Transverse colon (tissue), 4 donors: ENCODE measurements at regions not wholly inside any gene's neighbourhood (a gene's known extent, or its start where the extent isn't known, plus 50 kb on each side); places are given as distances from the start of the nearest gene placed in this dataset.

Source experiments
- DNase-seq: peaks from one replicate; pipeline ENCODE4 v3.0.0-alpha.2; 2019
- H3K27ac ChIP-seq, 4 donors: fragments of 200-600 bp; sonication (generic); 2 replicates each; pipeline ENCODE4 v1.5.1; 2016 to 2018; ENCODE audit warnings: inconsistent platforms in 4 of 4
- H3K27me3 ChIP-seq: fragments of 200-600 bp; sonication (generic); 2 replicates; pipeline ENCODE4 v1.5.1; 2017; ENCODE audit warnings: inconsistent platforms
- H3K36me3 ChIP-seq, 4 donors: fragments of 200-600 bp; sonication (generic); 2 replicates each; pipeline ENCODE4 v1.5.1; 2017 to 2019; ENCODE audit warnings: inconsistent platforms in 4 of 4
- H3K4me1 ChIP-seq, 4 donors: fragments of 200-600 bp; sonication (generic); 2 replicates each; pipeline ENCODE4 v1.5.1; 2017 to 2020; ENCODE audit warnings: inconsistent platforms in 4 of 4
- H3K4me3 ChIP-seq, 4 donors: fragments of 200-600 bp; sonication (generic); 1 replicate in 1 of 4; 2 replicates in 3 of 4; pipeline versions ENCODE4 v1.5.1 to v1.6.1; 2017 to 2019; ENCODE audit warnings: inconsistent platforms in 4 of 4
- H3K9me3 ChIP-seq, 2 donors: fragments of 200-600 bp; sonication (generic); 2 replicates each; pipeline ENCODE4 v1.5.1; 2017 to 2019; ENCODE audit warnings: inconsistent platforms in 2 of 2
- EP300 ChIP-seq: sonication (generic); formaldehyde crosslinking; IDR thresholded peaks from one replicate; pipeline ENCODE4 v1.6.1; 2017; ENCODE audit warnings: antibody characterized with exemption, low read depth
- POLR2A ChIP-seq: fragments of 450-650 bp; IDR thresholded peaks from one replicate; pipeline ENCODE4 v1.6.1; 2016; ENCODE audit warnings: antibody characterized with exemption, mild to moderate bottlenecking, moderate library complexity
- POLR2AphosphoS5 ChIP-seq, 3 donors: sonication (generic); formaldehyde crosslinking; IDR thresholded peaks; one replicate each; pipeline ENCODE4 v1.6.1; 2016; ENCODE audit warnings: antibody characterized with exemption in 3 of 3
- WGBS, 2 donors: methylation state at CpG; one replicate each; pipeline ENCODE4 v1.1.5; 2018; ENCODE audit warnings: low coverage in 1 of 2; 5-methylcytosine and 5-hydroxymethylcytosine counted together
- in situ Hi-C, 4 donors: fragments of 200-750 bp; cut with MboI; loops; one replicate each; pipeline versions ENCODE4 v1.15.0 to v1.15.1; 2017; ENCODE audit warnings: low sequenced_read_pairs in 3 of 4, low pct_ligation_motif_present in 1 of 4, low pct_unique_long_range_greater_than_20kb in 1 of 4
- intact Hi-C: fragments of 100-400 bp; cut with DNase I; formaldehyde crosslinking; loops from one replicate; pipeline ENCODE4 v1.15.1; 2023; ENCODE audit warnings: low total_unique reads
- TF ChIP-seq, protein P1 (sequence below), 5 experiments: fragments of 200-600 bp in 3 of 5; fragments of 450-650 bp in 2 of 5; sonication (generic) in 3 of 5; IDR thresholded peaks; 1 replicate in 2 of 5; 2 replicates in 3 of 5; pipeline ENCODE4 v1.5.1; 2016 to 2017; ENCODE audit warnings: antibody characterized with exemption in 5 of 5, inconsistent platforms in 3 of 5, mild to moderate bottlenecking in 2 of 5, moderate library complexity in 1 of 5

DNA sequence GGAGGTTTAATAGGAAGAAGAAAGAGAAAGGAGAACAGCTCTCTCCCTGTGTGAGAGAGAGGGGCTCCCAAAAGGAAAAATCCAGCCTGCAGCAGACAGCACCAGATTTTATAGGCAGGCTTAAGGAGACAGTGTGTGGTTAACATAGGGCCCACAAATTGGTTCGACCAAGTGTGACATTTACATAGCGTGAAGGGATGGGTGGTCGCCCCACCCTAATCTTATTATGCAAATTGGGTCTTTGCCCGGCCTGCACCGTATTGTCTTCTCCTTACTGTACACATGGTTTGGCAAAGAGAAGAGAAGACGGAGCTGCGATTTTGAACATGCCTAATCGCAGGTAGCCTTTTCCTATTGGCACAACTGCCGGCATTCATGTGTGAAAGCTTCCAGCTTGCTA lies 756.3 kb downstream of the NXPH1 start:
- no peak for DNase-seq
- 75 to 82% methylated on average over 5 to 9 of the region's 9 CpGs for WGBS, 2 donors
- in situ Hi-C loops: no loop called here

DNA sequence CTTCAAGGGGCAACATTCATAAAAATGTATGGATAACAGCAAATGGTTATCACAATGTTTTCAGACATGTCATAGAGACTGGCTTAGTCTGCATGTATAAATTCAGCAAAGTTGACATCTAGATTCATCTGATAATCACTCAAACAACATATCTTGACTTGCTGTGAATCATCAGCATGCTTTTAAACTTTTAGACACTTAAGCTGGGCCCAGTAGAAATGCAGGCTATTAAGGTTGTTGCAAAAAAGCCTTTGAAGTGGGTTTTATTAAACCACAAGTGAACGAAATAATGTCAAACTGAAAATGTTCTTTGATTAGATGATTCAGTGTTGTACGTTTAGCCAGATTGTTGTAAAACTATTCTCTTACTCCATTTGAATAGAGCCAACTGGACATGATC lies 759.6 kb downstream of the NXPH1 start:
- no peaks in the 10 kb centered on the region for H3K27me3 ChIP-seq
- no peaks in the 10 kb centered on the region for H3K36me3 ChIP-seq
- intact Hi-C loops (no loop called here), in situ Hi-C loops (no loop called here)
- DNase-seq: no peak
- no peaks in the 10 kb centered on the region for H3K9me3 ChIP-seq
- 49 to 51% methylated on average over 2 of the region's 2 CpGs for WGBS, 2 donors
- no peak overlapping the region for H3K4me3 ChIP-seq
- TF ChIP-seq, protein P1, sequence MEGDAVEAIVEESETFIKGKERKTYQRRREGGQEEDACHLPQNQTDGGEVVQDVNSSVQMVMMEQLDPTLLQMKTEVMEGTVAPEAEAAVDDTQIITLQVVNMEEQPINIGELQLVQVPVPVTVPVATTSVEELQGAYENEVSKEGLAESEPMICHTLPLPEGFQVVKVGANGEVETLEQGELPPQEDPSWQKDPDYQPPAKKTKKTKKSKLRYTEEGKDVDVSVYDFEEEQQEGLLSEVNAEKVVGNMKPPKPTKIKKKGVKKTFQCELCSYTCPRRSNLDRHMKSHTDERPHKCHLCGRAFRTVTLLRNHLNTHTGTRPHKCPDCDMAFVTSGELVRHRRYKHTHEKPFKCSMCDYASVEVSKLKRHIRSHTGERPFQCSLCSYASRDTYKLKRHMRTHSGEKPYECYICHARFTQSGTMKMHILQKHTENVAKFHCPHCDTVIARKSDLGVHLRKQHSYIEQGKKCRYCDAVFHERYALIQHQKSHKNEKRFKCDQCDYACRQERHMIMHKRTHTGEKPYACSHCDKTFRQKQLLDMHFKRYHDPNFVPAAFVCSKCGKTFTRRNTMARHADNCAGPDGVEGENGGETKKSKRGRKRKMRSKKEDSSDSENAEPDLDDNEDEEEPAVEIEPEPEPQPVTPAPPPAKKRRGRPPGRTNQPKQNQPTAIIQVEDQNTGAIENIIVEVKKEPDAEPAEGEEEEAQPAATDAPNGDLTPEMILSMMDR (IDR thresholded peaks at IDR 0.05): no peak
- TF ChIP-seq EP300 (no peak), POLR2A (no peak), POLR2AphosphoS5 (IDR thresholded peaks at IDR 0.05) (no peak)
- H3K27ac ChIP-seq: no peak overlapping the region
- no peaks in the 10 kb centered on the region for H3K4me1 ChIP-seq

More for the DNA sequence above, 756.3 kb downstream of the NXPH1 start:
- no peaks in the 10 kb centered on the region for H3K27me3 ChIP-seq
- H3K36me3 ChIP-seq: no peaks in the 10 kb centered on the region
- H3K4me3 ChIP-seq: no peak overlapping the region
- TF ChIP-seq POLR2AphosphoS5 (IDR thresholded peaks at IDR 0.05) (no peak), POLR2A (no peak), EP300 (no peak)
- TF ChIP-seq, protein P1 (IDR thresholded peaks at IDR 0.05): no peak
- H3K4me1 ChIP-seq: no peaks in the 10 kb centered on the region
- no peak overlapping the region for H3K27ac ChIP-seq
- intact Hi-C loops: no loop called here
- H3K9me3 ChIP-seq: no peaks in the 10 kb centered on the region

DNA sequence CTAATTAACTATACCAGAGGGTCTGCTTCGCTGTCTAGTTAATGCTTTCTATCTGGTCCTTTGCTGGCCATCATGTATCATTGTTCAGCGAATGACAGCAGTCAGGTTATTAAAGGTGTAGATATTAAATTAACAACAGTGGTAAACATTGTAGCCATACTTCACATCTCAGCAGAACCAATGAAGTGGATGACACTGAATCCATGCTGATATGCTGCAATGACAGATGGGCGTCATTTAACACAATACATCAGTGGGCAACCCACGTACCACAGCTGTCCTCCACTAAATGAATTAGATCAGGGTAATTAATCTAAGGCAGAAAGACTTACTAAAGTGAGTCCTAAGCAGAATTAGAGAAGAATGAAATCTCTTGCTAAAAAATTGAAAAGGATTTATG lies 767.2 kb downstream of the NXPH1 start:
- in situ Hi-C loops: no loop called here
- intact Hi-C loops: no loop called here

DNA sequence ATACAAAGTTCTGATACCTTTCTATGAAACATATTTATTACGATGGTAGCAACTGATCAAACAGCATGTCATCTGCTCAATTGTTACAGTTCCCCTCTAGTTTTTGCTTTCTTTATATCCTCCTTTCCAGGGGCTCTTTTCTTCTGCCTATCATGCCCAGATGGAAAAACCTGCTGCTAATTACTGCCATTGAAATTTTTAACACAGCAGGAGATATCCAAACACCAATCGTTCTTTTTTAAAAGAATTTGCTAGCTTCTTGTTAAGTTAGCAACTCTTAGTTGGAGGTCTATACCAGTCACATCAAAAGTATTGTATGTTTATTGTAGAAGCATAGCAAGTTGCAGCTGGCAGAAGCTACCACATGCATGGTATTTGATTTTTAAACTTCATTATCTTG lies 768.5 kb downstream of the NXPH1 start:
- no peaks in the 10 kb centered on the region for H3K4me1 ChIP-seq
- peaks cover 0 to 6% of the 10 kb centered on the region in 2 donors for H3K9me3 ChIP-seq
- WGBS, 2 donors: 48 to 70% methylated on average over 2 of the region's 2 CpGs
- no peak for DNase-seq
- intact Hi-C loops: no loop called here
- in situ Hi-C loops: no loop called here
- TF ChIP-seq EP300: no peak
- TF ChIP-seq POLR2AphosphoS5 (IDR thresholded peaks at IDR 0.05): no peak
- TF ChIP-seq POLR2A: no peak
- TF ChIP-seq, protein P1 (IDR thresholded peaks at IDR 0.05): no peak
- no peak overlapping the region for H3K4me3 ChIP-seq
- H3K36me3 ChIP-seq: no peaks in the 10 kb centered on the region
- no peaks in the 10 kb centered on the region for H3K27me3 ChIP-seq
- no peak overlapping the region for H3K27ac ChIP-seq

More for the DNA sequence above, 767.2 kb downstream of the NXPH1 start:
- 76 to 86% methylated on average over 3 to 4 of the region's 4 CpGs for WGBS, 2 donors
- TF ChIP-seq POLR2A (no peak), EP300 (no peak), POLR2AphosphoS5 (IDR thresholded peaks at IDR 0.05) (no peak)
- TF ChIP-seq, protein P1 (IDR thresholded peaks at IDR 0.05): no peak
- Histone ChIP-seq H3K9me3 (peaks cover 0 to 6% of the 10 kb centered on the region in 2 donors), H3K4me1 (no peaks in the 10 kb centered on the region), H3K4me3 (no peak overlapping the region), H3K36me3 (no peaks in the 10 kb centered on the region), H3K27ac (no peak overlapping the region), H3K27me3 (no peaks in the 10 kb centered on the region)
- no peak for DNase-seq
